ENCODE measurements at regions not wholly inside any gene's neighbourhood (a gene's known extent, or its start where the extent isn't known, plus 50 kb on each side); places are given as distances from the start of the nearest gene placed in this dataset.

- TF ChIP-seq RAD21 (IDR thresholded peaks at IDR 0.05; ENCODE audit: low read depth) (no peak), TAF1 (IDR thresholded peaks at IDR 0.05; ENCODE audit: low read depth) (no peak), NFIC (IDR thresholded peaks at IDR 0.05) (no peak), EP300 (IDR thresholded peaks at IDR 0.05; ENCODE audit: borderline replicate concordance) (no peak), CEBPB (IDR thresholded peaks at IDR 0.05) (no peak), FOXM1 (IDR thresholded peaks at IDR 0.05; ENCODE audit: borderline replicate concordance, low read depth) (no peak), TCF12 (IDR thresholded peaks at IDR 0.05; ENCODE audit: low read depth) (no peak), YY1 (IDR thresholded peaks at IDR 0.05; ENCODE audit: low read depth) (no peak), EGR1 (IDR thresholded peaks at IDR 0.05) (no peak), TEAD4 (IDR thresholded peaks at IDR 0.05) (no peak)
- TF ChIP-seq, protein P1, sequence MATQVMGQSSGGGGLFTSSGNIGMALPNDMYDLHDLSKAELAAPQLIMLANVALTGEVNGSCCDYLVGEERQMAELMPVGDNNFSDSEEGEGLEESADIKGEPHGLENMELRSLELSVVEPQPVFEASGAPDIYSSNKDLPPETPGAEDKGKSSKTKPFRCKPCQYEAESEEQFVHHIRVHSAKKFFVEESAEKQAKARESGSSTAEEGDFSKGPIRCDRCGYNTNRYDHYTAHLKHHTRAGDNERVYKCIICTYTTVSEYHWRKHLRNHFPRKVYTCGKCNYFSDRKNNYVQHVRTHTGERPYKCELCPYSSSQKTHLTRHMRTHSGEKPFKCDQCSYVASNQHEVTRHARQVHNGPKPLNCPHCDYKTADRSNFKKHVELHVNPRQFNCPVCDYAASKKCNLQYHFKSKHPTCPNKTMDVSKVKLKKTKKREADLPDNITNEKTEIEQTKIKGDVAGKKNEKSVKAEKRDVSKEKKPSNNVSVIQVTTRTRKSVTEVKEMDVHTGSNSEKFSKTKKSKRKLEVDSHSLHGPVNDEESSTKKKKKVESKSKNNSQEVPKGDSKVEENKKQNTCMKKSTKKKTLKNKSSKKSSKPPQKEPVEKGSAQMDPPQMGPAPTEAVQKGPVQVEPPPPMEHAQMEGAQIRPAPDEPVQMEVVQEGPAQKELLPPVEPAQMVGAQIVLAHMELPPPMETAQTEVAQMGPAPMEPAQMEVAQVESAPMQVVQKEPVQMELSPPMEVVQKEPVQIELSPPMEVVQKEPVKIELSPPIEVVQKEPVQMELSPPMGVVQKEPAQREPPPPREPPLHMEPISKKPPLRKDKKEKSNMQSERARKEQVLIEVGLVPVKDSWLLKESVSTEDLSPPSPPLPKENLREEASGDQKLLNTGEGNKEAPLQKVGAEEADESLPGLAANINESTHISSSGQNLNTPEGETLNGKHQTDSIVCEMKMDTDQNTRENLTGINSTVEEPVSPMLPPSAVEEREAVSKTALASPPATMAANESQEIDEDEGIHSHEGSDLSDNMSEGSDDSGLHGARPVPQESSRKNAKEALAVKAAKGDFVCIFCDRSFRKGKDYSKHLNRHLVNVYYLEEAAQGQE (IDR thresholded peaks at IDR 0.05; ENCODE audit: low read depth), result no peak
- TF ChIP-seq, protein P2, sequence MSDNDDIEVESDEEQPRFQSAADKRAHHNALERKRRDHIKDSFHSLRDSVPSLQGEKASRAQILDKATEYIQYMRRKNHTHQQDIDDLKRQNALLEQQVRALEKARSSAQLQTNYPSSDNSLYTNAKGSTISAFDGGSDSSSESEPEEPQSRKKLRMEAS (IDR thresholded peaks at IDR 0.05), result no peak
These were observed 166.5 kb downstream of the MTX2 start for GRCh38 chr2:176435729-176436128.
